Esophagus muscularis mucosa (tissue), 4 donors: ENCODE measurements at regions not wholly inside any gene's neighbourhood (a gene's known extent, or its start where the extent isn't known, plus 50 kb on each side); places are given as distances from the start of the nearest gene placed in this dataset.
A peak's percentile ranks its signal among the peaks of the same experiment; 100 is the strongest.

Source experiments
- DNase-seq: peaks from one replicate; pipeline ENCODE4 v3.0.0-alpha.2; 2017; ENCODE audit errors: extremely low spot score
- H3K27ac ChIP-seq, 4 donors: fragments of 200-600 bp; sonication (generic); replicated peaks in 1 of 4; 1 replicate in 3 of 4; 2 replicates in 1 of 4; pipeline ENCODE4 v1.5.1; 2016 to 2019; ENCODE audit warnings: mild to moderate bottlenecking in 1 of 4
- H3K27me3 ChIP-seq, 4 donors: fragments of 200-600 bp; sonication (generic); one replicate each; pipeline versions ENCODE4 v1.5.1 to v1.6.0; 2016 to 2019
- H3K36me3 ChIP-seq, 4 donors: fragments of 200-600 bp; sonication (generic); one replicate each; pipeline ENCODE4 v1.5.1; 2016 to 2019
- H3K4me1 ChIP-seq, 4 donors: fragments of 200-600 bp; sonication (generic); one replicate each; pipeline ENCODE4 v1.5.1; 2016 to 2019
- H3K4me3 ChIP-seq, 4 donors: fragments of 200-600 bp; sonication (generic); 1 replicate in 2 of 4; 2 replicates in 2 of 4; pipeline ENCODE4 v1.5.1; 2016 to 2019; ENCODE audit warnings: mild to moderate bottlenecking in 4 of 4, moderate library complexity in 1 of 4
- H3K9me3 ChIP-seq, 4 donors: fragments of 200-600 bp; sonication (generic); 1 replicate in 3 of 4; 2 replicates in 1 of 4; pipeline ENCODE4 v1.5.1; 2016 to 2019
- EP300 ChIP-seq: sonication (generic); formaldehyde crosslinking; IDR thresholded peaks from one replicate; pipeline ENCODE4 v1.6.1; 2017; ENCODE audit warnings: antibody characterized with exemption
- POLR2A ChIP-seq: fragments of 450-650 bp; IDR thresholded peaks from one replicate; pipeline ENCODE4 v1.6.1; 2017; ENCODE audit warnings: antibody characterized with exemption, moderate library complexity, mild to moderate bottlenecking, low read depth
- POLR2AphosphoS5 ChIP-seq, 2 donors: sonication (generic); formaldehyde crosslinking; IDR thresholded peaks; one replicate each; pipeline ENCODE4 v1.6.1; 2017; ENCODE audit warnings: antibody characterized with exemption in 2 of 2
- WGBS: methylation state at CpG from one replicate; pipeline ENCODE4 v1.1.5; 2018; 5-methylcytosine and 5-hydroxymethylcytosine counted together
- intact Hi-C: fragments of 100-400 bp; cut with DNase I; formaldehyde crosslinking; loops from one replicate; pipeline ENCODE4 v1.15.1; 2023
- TF ChIP-seq, protein P1 (sequence below), 3 experiments: fragments of 200-600 bp in 2 of 3; fragments of 450-650 bp in 1 of 3; sonication (generic) in 2 of 3; IDR thresholded peaks; one replicate each; pipeline ENCODE4 v1.5.1; 2017 to 2019; ENCODE audit warnings: antibody characterized with exemption in 3 of 3, mild to moderate bottlenecking in 2 of 3, moderate library complexity in 1 of 3

- DNase-seq = no peak
- Histone ChIP-seq H3K4me3 (no peak overlapping the region), H3K36me3 (no peaks in the 10 kb centered on the region), H3K27ac (no peak overlapping the region), H3K27me3 (peaks cover 0 to 3% (median 0%) of the 10 kb centered on the region in 4 donors), H3K9me3 (peaks cover 0 to 5% (median 0%) of the 10 kb centered on the region in 4 donors), H3K4me1 (peaks cover 0 to 4% (median 0%) of the 10 kb centered on the region in 4 donors)
- no peak for TF ChIP-seq EP300
- TF ChIP-seq, protein P1, sequence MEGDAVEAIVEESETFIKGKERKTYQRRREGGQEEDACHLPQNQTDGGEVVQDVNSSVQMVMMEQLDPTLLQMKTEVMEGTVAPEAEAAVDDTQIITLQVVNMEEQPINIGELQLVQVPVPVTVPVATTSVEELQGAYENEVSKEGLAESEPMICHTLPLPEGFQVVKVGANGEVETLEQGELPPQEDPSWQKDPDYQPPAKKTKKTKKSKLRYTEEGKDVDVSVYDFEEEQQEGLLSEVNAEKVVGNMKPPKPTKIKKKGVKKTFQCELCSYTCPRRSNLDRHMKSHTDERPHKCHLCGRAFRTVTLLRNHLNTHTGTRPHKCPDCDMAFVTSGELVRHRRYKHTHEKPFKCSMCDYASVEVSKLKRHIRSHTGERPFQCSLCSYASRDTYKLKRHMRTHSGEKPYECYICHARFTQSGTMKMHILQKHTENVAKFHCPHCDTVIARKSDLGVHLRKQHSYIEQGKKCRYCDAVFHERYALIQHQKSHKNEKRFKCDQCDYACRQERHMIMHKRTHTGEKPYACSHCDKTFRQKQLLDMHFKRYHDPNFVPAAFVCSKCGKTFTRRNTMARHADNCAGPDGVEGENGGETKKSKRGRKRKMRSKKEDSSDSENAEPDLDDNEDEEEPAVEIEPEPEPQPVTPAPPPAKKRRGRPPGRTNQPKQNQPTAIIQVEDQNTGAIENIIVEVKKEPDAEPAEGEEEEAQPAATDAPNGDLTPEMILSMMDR (IDR thresholded peaks at IDR 0.05) = no peak
- TF ChIP-seq POLR2A = no peak
- intact Hi-C loops = no loop called here
- WGBS = 73% methylated on average over 6 of the region's 6 CpGs
Observed at GRCh38 chr12:115386946-115387345, 703.0 kb upstream of the TBX3 start.

DNA sequence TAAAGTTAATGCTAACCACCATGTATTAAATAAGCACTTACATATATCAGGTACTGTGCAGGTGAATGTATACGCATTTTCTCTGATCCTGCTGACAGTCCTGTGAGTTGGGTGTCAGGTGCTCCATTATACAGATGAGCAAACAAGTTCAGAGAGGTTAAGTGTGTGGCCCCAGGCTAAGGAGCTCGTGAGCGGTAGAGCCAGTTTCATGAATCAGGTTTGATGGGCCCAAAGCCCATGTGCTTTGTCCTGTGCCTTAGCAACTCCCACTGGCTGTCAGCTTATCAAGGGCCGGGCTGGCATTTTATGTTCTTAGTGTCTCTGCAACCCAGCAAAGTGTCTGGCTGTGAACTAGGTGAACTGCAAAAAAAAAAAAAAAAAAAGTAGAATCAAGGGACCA lies 701.2 kb upstream of the TBX3 start:
- Histone ChIP-seq H3K27ac (no peak overlapping the region), H3K4me3 (no peak overlapping the region), H3K9me3 (no peaks in the 10 kb centered on the region), H3K27me3 (peaks cover 0 to 8% (median 0%) of the 10 kb centered on the region in 4 donors), H3K36me3 (no peaks in the 10 kb centered on the region), H3K4me1 (peaks cover 0 to 4% (median 0%) of the 10 kb centered on the region in 4 donors)
- intact Hi-C loops = no loop called here
- peak; percentile 60 for DNase-seq
- WGBS = 97% methylated on average over 4 of the region's 4 CpGs
- TF ChIP-seq POLR2AphosphoS5 (IDR thresholded peaks at IDR 0.05) = no peak
- no peak for TF ChIP-seq EP300
- TF ChIP-seq, protein P1 (IDR thresholded peaks at IDR 0.05) = no peak
- no peak for TF ChIP-seq POLR2A

DNA sequence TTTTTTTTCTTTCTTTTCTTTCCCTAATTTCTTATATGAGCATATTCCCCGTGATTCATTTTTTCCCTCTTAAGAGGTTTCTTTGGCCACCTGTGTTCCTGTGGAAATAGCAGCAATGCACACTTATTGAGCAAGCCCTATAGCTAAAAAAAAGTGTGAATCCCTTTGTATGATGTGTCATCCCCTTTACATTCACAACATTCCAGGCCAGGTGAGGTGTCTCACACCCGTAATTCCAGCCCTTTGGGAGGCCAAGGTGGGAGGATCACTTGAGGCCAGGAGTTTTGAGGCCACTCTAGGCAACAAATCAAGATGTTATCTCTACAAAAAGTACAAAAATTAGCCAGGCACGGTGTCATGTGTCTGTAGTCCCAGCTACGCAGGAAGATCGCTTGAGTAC lies 700.4 kb upstream of the TBX3 start:
- Histone ChIP-seq H3K4me1 (peaks cover 0 to 4% (median 0%) of the 10 kb centered on the region in 4 donors), H3K36me3 (no peaks in the 10 kb centered on the region), H3K27ac (no peak overlapping the region), H3K27me3 (peaks cover 0 to 13% (median 0%) of the 10 kb centered on the region in 4 donors), H3K4me3 (no peak overlapping the region), H3K9me3 (no peaks in the 10 kb centered on the region)
- WGBS = 89% methylated on average over 5 of the region's 5 CpGs
- TF ChIP-seq POLR2A = no peak
- TF ChIP-seq, protein P1 (IDR thresholded peaks at IDR 0.05) = no peak
- intact Hi-C loops = no loop called here
- DNase-seq = peak; percentile 70

DNA sequence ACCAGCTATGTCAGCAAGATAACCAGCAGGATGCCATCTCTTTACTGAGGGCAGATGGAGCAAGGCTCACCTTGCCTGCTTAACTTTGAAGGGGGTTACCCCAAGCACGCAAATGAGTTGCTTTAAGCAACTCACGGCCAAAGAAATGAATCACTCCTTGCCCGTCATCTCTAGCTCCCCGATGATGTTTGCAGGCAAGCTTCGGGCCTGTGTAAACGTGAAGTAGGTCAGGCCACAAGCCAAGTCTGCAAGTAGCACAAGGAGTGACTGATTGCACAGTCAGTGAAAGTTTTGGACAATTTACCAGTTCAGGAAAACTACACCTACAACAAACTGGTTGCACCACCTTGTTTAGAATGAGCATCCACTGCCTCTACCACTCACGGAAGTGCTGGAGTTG lies 699.7 kb upstream of the TBX3 start:
- Histone ChIP-seq H3K9me3 (no peaks in the 10 kb centered on the region), H3K4me3 (no peak overlapping the region), H3K27ac (no peak overlapping the region), H3K27me3 (peaks cover 0 to 16% (median 0%) of the 10 kb centered on the region in 4 donors), H3K4me1 (peaks cover 0 to 4% (median 0%) of the 10 kb centered on the region in 4 donors), H3K36me3 (no peaks in the 10 kb centered on the region)
- TF ChIP-seq POLR2AphosphoS5 (IDR thresholded peaks at IDR 0.05) = no peak
- TF ChIP-seq EP300 = no peak
- TF ChIP-seq, protein P1 (IDR thresholded peaks at IDR 0.05) = no peak
- no peak for TF ChIP-seq POLR2A
- WGBS = 22% methylated on average over 5 of the region's 7 CpGs
- intact Hi-C loops = no loop called here
- peak; percentile 83 for DNase-seq

DNA sequence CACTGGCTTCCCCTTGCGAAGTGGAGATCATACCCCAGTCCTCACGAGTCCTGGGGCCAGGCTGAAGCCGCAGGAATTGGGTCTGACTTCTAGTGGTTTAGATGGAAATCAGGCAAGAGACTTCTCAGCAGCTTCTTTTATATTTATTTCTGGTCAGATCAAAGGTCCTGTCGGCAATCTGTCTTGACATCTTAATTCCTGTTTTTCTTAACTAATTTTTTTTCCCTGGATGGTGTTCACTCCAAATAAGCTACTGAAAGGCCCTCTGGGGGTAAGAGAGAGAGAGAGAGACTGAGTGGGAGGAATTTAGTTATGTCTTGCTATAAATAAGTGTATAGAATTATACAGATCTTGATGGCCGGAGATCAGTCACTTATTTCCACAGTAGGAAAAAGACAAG lies 698.7 kb upstream of the TBX3 start:
- H3K4me3 ChIP-seq = no peak overlapping the region
- H3K9me3 ChIP-seq = no peaks in the 10 kb centered on the region
- H3K27ac ChIP-seq = no peak overlapping the region
- DNase-seq = no peak
- peaks cover 0 to 16% (median 0%) of the 10 kb centered on the region in 4 donors for H3K27me3 ChIP-seq
- TF ChIP-seq POLR2AphosphoS5 (IDR thresholded peaks at IDR 0.05) = no peak
- TF ChIP-seq POLR2A = no peak
- no peak for TF ChIP-seq EP300
- TF ChIP-seq, protein P1 (IDR thresholded peaks at IDR 0.05) = no peak
- H3K4me1 ChIP-seq = peaks cover 0 to 4% (median 0%) of the 10 kb centered on the region in 4 donors
- H3K36me3 ChIP-seq = no peaks in the 10 kb centered on the region
- 77% methylated on average over 5 of the region's 5 CpGs for WGBS
- intact Hi-C loops = no loop called here
